Stimulated activated naive CD8-positive, alpha-beta T cell treated with anti-CD3 and anti-CD28 coated beads, Interleukin-15, Interleukin-2, amounts not matched to agents 100 ng/mL and 50 ng/mL, for 24 hours (primary cell): ENCODE measurements at regions not wholly inside any gene's neighbourhood (a gene's known extent, or its start where the extent isn't known, plus 50 kb on each side); places are given as distances from the start of the nearest gene placed in this dataset.

Experiments used
- H3K27ac Mint-ChIP-seq: one replicate; pipeline ENCODE4 v1.8.0; 2021; ENCODE audit warnings: mild to moderate bottlenecking, mixed read lengths
- H3K27me3 Mint-ChIP-seq: one replicate; pipeline ENCODE4 v1.8.0; 2021; ENCODE audit warnings: mixed read lengths
- H3K36me3 Mint-ChIP-seq: one replicate; pipeline ENCODE4 v1.8.0; 2021; ENCODE audit warnings: low read depth, mixed read lengths
- H3K4me1 Mint-ChIP-seq: one replicate; pipeline ENCODE4 v1.8.0; 2021; ENCODE audit warnings: low read depth, mixed read lengths
- H3K4me3 Mint-ChIP-seq: one replicate; pipeline ENCODE4 v1.8.0; 2021; ENCODE audit warnings: mild to moderate bottlenecking, mixed read lengths
- H3K9me3 Mint-ChIP-seq: one replicate; pipeline ENCODE4 v1.8.0; 2021; ENCODE audit warnings: mixed read lengths

DNA sequence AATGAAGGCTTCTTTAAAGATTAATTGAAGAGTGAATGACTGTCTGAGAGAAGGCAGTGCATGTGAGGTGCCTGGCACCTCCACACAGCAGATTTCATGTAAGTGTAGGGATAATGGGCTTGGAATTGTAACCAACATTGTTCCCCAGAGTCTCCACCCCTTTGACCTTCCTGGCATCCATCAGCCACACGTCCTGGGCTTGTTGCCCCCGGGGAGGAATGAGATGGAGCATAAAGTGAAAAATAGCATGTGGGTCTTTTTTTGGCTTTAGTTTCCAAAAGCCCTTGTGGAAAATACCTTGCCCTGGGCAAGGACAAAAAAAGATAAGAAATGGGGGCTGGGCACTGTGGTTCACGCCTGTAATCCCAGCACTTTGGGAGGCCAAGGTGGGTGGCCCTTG lies 242.2 kb upstream of the ECI2 start:
- Mint-ChIP-seq H3K4me3 (no peak overlapping the region), H3K27me3 (peaks cover 24% of the 10 kb centered on the region), H3K36me3 (no peaks in the 10 kb centered on the region), H3K4me1 (no peaks in the 10 kb centered on the region), H3K9me3 (peaks cover 11% of the 10 kb centered on the region), H3K27ac (no peak overlapping the region)

DNA sequence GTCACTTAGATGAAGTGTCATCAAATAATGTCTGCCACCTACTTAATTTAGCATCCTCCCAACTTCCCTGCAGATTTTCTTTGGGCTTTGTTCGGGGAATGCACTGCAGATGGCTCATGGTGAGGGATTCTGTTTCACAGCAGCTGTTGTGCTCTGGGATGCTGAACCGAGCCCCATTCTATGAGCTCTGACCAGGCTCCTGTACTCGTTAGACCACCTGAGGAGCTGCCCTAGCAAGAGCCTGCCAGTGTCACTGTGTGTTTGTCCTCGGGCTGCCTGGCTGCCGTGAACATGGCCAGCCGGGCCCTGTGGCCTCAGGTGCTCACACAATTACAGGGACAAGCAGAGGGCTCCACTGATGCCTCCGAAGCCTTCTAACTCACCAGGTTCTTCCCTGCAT lies 238.8 kb upstream of the ECI2 start:
- H3K27ac Mint-ChIP-seq = no peak overlapping the region
- no peak overlapping the region for H3K4me3 Mint-ChIP-seq
- no peaks in the 10 kb centered on the region for H3K36me3 Mint-ChIP-seq
- peaks cover 15% of the 10 kb centered on the region for H3K27me3 Mint-ChIP-seq
- no peaks in the 10 kb centered on the region for H3K4me1 Mint-ChIP-seq
- H3K9me3 Mint-ChIP-seq = no peaks in the 10 kb centered on the region

DNA sequence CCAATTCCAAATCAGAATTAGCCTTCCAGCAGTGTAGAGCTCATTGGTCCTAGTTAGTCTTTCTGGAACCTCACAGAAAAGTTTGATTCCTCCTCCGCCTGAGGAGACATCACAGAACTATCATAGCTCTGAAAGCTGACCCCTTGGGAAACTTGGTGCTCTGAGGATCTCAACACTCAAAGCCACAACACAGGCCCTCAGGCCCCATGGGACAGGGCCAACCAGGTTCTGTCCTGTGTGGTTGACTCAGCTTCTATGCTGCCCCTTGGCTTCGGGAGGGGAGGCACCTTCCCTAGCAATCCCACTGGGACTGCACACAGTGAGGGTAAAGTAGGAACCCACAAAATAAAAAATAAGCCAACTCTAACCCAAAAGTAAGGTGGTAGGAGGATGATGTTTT lies 237.5 kb upstream of the ECI2 start:
- peaks cover 8% of the 10 kb centered on the region for H3K27me3 Mint-ChIP-seq
- no peaks in the 10 kb centered on the region for H3K36me3 Mint-ChIP-seq
- no peak overlapping the region for H3K4me3 Mint-ChIP-seq
- no peak overlapping the region for H3K27ac Mint-ChIP-seq
- H3K9me3 Mint-ChIP-seq = no peaks in the 10 kb centered on the region
- H3K4me1 Mint-ChIP-seq = no peaks in the 10 kb centered on the region

DNA sequence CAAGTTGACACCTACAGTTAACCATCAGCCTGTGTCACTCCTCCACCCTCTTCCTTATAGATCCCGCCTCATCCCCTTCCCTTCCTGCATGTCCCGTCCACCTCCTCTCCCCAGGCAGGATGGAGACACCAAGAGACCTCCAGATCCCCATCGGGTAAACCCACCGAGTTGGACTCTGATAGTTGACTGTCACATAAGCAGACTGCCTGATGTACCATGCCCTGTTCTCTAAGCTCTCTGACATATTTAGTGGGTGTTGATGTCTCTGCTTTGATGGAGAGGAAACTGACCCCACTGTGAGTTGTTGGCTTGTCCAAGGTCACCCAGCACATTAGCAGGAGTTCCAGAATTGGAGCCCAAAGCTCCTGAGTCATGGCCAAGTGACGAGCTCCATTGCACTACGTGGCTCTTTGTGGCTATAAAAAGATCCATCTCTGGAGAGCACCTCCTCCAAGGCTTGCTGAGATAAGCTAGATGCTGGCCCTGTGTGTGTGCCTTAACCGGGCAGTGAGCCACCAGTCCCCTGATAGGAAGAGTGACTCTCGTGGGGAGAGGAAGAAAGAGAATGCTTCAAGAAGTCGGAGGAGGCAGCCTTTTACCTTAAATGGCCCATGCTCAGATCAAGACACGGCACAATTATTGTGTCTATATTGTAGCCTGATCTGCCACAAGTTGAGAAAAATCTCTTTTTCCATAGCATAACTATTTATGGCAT lies 236.0 kb upstream of the ECI2 start:
- Mint-ChIP-seq H3K4me1 (no peaks in the 10 kb centered on the region), H3K27me3 (peaks cover 12% of the 10 kb centered on the region), H3K9me3 (no peaks in the 10 kb centered on the region), H3K27ac (no peak overlapping the region), H3K36me3 (no peaks in the 10 kb centered on the region), H3K4me3 (no peak overlapping the region)

DNA sequence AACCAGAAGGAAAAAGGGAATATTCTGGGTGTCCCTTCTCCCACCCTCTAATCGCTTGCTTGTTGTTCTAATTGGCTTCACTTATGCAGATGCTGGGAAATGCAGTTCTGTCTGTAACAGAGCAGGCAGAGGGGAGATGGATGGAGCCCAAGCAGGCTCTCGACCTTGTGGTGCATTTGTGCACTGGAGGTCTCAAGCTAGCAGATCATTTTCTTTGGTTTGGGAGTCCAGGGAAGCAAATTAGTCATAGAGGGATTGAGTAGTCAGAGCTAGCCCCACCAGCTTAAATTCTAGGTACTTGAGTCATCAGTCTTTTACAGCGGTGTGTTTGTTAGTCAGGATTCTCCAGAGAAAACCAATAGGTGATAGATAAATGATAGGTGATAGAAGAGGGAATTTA lies 234.7 kb upstream of the ECI2 start:
- Mint-ChIP-seq H3K9me3 (no peaks in the 10 kb centered on the region), H3K27ac (no peak overlapping the region), H3K4me3 (no peak overlapping the region), H3K27me3 (peaks cover 12% of the 10 kb centered on the region), H3K4me1 (no peaks in the 10 kb centered on the region), H3K36me3 (no peaks in the 10 kb centered on the region)

DNA sequence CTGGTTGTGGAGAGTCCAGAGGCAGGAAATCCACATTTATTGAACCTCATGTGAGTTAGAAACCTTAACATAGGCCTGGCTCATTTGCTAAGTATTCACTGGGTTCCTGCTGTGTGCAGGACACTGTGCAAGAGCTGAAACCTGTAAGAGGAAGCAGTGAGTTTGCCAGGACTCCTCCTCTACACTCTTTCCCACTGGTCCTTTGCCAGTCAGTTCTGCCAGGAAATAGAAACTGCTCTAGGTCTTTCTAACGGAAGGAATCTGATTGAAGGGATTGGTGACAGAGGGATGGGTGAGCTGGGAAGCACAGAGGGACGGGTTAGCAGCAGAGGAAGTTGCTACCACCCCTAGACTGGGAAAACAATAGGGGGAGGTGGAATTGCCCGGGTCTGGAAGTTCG lies 234.2 kb upstream of the ECI2 start:
- no peak overlapping the region for H3K4me3 Mint-ChIP-seq
- H3K27ac Mint-ChIP-seq = no peak overlapping the region
- no peaks in the 10 kb centered on the region for H3K9me3 Mint-ChIP-seq
- peaks cover 11% of the 10 kb centered on the region for H3K27me3 Mint-ChIP-seq
- no peaks in the 10 kb centered on the region for H3K36me3 Mint-ChIP-seq
- H3K4me1 Mint-ChIP-seq = no peaks in the 10 kb centered on the region

DNA sequence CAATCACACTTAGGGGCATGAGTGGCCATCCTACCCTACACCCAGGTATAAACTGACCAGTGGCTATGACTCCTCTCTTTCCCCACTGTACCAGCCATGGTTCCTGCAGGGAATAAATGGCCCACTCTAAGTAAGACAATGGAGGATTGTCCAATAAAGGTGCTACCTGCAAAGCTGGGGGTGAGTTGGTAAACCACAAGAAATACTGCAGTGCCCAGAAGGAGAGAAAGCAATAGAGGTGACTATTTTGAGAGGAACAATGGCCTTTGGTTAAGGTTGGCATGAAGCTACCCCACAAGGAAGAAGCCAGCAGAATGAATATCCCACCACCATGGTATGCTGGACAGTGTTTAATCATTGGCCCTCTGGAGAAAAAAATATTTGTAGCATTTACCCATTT lies 233.3 kb upstream of the ECI2 start:
- H3K36me3 Mint-ChIP-seq = no peaks in the 10 kb centered on the region
- no peak overlapping the region for H3K27ac Mint-ChIP-seq
- peaks cover 8% of the 10 kb centered on the region for H3K27me3 Mint-ChIP-seq
- no peak overlapping the region for H3K4me3 Mint-ChIP-seq
- no peaks in the 10 kb centered on the region for H3K4me1 Mint-ChIP-seq
- no peaks in the 10 kb centered on the region for H3K9me3 Mint-ChIP-seq

DNA sequence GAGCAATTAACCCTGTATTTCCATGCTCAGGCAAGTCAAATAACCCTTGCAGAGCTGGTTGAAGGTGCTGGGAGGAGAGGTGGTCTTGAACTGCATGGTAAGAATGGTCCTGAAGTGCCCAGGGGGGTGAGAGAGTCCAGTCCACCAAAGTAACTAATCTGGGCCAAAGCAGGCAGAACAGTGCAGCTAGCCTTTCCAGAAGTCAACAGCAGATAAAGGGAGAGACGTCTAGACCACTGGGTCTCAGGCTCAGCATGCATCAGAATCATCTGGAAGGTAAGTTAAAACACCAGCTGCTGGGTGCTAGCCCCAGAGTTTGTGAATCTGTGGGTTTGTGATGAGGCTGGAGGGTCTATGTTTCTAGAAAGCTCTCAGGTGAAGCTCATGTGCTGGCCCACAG lies 232.3 kb upstream of the ECI2 start:
- no peak overlapping the region for H3K4me3 Mint-ChIP-seq
- no peaks in the 10 kb centered on the region for H3K9me3 Mint-ChIP-seq
- H3K36me3 Mint-ChIP-seq = no peaks in the 10 kb centered on the region
- peaks cover 8% of the 10 kb centered on the region for H3K27me3 Mint-ChIP-seq
- H3K4me1 Mint-ChIP-seq = no peaks in the 10 kb centered on the region
- no peak overlapping the region for H3K27ac Mint-ChIP-seq

DNA sequence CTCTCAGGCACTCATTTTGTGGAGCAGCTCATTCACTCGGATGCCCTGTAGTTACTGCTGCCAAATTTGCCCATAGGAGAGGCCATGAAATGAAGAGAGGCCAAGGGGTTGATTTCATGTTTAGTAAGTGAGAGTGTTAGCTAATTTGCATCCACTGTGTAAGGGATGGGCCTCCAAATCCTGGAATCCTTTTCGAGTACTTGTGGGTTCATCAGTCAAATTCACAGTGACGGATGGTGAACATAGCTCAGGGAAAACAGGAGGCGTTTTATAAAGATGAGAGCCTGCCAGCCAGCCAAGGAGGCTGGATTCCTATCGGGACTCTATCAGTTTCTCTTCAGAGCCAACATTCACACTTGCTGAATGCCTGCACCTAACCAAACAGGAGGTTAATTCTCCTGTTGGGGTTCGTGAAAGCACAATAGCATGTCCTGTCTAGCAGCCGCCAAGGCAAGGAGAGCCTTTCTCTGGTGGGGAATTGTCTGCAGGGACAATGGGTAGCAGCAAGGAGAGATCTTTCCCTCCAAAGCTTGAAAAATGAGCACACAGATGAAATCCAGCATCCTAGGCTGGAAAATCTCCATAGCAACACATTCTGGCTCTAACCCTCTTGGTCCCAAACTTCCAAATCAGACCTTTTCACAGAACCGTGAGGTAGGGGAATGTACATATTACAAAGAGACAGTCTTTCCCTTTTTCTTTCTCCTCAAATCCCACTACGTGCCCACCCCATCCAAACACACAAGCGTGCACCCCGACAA lies 231.4 kb upstream of the ECI2 start:
- no peaks in the 10 kb centered on the region for H3K9me3 Mint-ChIP-seq
- H3K4me1 Mint-ChIP-seq = no peaks in the 10 kb centered on the region
- no peak overlapping the region for H3K27ac Mint-ChIP-seq
- H3K27me3 Mint-ChIP-seq = peaks cover 8% of the 10 kb centered on the region
- H3K36me3 Mint-ChIP-seq = no peaks in the 10 kb centered on the region
- H3K4me3 Mint-ChIP-seq = no peak overlapping the region

DNA sequence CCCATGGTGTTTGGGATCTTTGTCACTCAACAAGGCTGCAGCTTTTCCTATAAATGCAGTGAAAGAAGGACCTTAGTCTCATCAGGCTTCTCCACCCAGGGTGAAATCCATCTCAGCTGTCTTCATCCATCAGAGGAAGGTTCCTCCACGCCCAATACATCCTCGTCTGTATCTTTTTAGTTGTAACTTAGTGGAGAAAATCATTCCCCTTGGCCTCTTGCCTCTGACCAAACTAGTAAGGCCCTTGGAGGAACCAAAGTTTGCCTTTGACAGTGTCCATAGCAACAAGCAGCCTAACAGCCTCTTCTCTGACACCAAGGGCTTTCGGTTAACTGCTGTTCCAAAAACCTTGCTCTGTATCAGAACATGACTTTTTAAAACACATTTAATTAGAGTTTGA lies 230.3 kb upstream of the ECI2 start:
- H3K27me3 Mint-ChIP-seq = peaks cover 4% of the 10 kb centered on the region
- H3K27ac Mint-ChIP-seq = no peak overlapping the region
- no peaks in the 10 kb centered on the region for H3K9me3 Mint-ChIP-seq
- H3K4me1 Mint-ChIP-seq = no peaks in the 10 kb centered on the region
- H3K4me3 Mint-ChIP-seq = no peak overlapping the region
- H3K36me3 Mint-ChIP-seq = no peaks in the 10 kb centered on the region

DNA sequence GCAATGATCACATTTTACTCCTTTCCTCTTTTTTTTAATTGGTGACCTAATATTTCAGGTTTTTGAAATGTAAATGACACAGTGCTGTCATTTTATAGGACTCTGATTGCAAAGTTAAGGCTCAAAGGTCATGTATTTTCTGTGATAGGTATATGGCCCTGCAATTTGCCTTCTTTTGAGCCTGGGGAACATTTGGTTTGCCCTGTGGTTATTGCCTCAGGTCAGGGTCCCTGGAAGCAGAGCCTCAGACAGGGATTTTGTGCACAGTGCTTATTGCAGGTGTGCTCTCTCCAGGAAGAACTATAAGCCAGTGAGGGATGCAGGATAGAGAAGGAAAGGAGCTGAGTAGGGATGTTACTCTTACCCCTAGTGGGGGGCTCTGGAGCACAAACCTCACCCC lies 229.3 kb upstream of the ECI2 start:
- Mint-ChIP-seq H3K27ac (no peak overlapping the region), H3K4me3 (no peak overlapping the region), H3K4me1 (no peaks in the 10 kb centered on the region), H3K27me3 (peaks cover 4% of the 10 kb centered on the region), H3K36me3 (no peaks in the 10 kb centered on the region), H3K9me3 (no peaks in the 10 kb centered on the region)

DNA sequence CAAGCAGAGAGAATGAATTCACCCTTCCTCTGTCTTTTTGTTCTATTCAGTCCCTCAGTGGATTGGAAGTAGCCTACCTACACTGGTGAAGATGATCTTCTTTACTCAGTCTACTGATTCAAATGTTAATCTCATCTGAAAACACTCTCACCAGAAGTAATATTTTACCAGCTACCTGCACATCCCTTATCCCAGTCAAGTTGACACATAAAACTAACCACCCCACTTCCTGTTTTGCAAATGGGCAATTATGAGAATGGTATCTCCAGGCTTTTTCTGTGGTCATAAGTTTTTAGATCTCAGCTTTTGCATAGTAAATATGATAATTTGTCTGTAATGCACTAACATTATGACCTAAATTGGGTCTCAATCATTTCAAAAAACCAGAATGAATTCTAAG lies 228.8 kb upstream of the ECI2 start:
- H3K9me3 Mint-ChIP-seq = no peaks in the 10 kb centered on the region
- peaks cover 4% of the 10 kb centered on the region for H3K27me3 Mint-ChIP-seq
- no peak overlapping the region for H3K4me3 Mint-ChIP-seq
- H3K27ac Mint-ChIP-seq = no peak overlapping the region
- no peaks in the 10 kb centered on the region for H3K4me1 Mint-ChIP-seq
- no peaks in the 10 kb centered on the region for H3K36me3 Mint-ChIP-seq

DNA sequence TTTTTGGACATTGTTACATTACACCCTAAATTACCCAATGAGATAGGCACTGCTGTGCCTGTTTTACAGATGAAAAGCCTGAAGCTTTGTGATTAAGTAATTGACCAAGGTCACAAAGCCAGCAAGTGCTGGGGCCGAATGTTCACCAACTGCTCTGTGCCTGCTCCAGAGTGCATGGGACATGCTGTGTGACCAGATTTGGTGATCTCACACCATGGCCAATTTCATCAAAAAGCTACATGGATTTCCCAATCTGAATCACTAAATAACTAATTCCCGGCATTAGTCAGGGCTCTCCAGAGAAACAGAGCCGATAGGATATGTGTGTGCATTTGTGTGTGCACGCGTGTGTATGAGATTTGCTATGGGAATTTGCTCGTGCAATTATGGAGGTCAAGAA lies 228.3 kb upstream of the ECI2 start:
- Mint-ChIP-seq H3K4me1 (no peaks in the 10 kb centered on the region), H3K4me3 (no peak overlapping the region), H3K27ac (no peak overlapping the region), H3K27me3 (peaks cover 4% of the 10 kb centered on the region), H3K9me3 (no peaks in the 10 kb centered on the region), H3K36me3 (no peaks in the 10 kb centered on the region)

DNA sequence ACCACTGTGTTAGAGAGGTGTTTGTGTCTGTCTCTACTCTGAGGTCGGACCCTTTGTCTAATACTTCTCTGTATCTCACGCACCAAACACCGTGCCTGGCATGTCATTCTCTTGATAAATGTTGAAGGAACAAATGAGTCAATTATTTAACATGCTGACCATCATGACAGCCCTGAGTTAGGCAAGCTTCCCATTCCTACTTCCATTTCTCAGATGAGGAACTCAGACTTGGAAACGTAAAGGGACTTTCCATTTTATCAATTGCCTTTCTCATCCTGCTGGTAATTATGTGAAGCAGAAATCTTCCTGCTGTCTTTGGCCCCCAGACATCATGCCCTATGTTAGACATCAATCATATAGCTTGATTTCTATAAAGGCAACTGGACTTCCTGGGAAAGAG lies 227.0 kb upstream of the ECI2 start:
- H3K4me3 Mint-ChIP-seq = no peak overlapping the region

DNA sequence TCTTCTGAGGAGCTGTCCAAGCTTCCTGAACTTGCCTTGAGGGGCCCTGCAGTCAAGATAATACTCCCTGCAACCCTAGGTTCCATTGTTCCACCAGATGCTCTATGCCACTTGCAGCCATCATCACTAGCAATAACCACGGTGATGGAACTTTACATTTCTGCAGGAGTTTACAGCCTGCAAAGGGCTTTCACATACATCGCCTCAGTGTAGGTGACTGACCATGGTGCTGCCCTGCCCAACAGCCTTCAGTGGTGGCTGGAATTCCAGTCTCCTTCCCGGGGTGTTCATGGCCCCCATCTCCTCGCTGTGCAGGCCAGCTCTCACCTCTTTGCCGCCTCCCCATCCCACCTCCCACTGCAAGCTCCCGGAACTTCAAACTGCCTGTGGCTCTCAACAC lies 225.5 kb upstream of the ECI2 start:
- H3K36me3 Mint-ChIP-seq = no peaks in the 10 kb centered on the region
- no peaks in the 10 kb centered on the region for H3K4me1 Mint-ChIP-seq
- no peaks in the 10 kb centered on the region for H3K9me3 Mint-ChIP-seq
- no peaks in the 10 kb centered on the region for H3K27me3 Mint-ChIP-seq
- H3K27ac Mint-ChIP-seq = no peak overlapping the region
- no peak overlapping the region for H3K4me3 Mint-ChIP-seq

More for the DNA sequence above, 227.0 kb upstream of the ECI2 start:
- peaks cover 3% of the 10 kb centered on the region for H3K27me3 Mint-ChIP-seq
- no peaks in the 10 kb centered on the region for H3K4me1 Mint-ChIP-seq
- no peak overlapping the region for H3K27ac Mint-ChIP-seq
- no peaks in the 10 kb centered on the region for H3K36me3 Mint-ChIP-seq
- H3K9me3 Mint-ChIP-seq = no peaks in the 10 kb centered on the region
